HG03439 (cell line): ENCODE measurements at regions not wholly inside any gene's neighbourhood (a gene's known extent, or its start where the extent isn't known, plus 50 kb on each side); places are given as distances from the start of the nearest gene placed in this dataset.

Source experiments
- ATAC-seq: cut with Tn5 transposase; IDR thresholded peaks from one replicate; pipeline ENCODE4 v1.9.1; 2021; ENCODE audit warnings: mild to moderate bottlenecking, moderate library complexity; ENCODE audit not compliant: unreplicated experiment

GRCh38 chr17:68749349-68750207, 148.4 kb upstream of the FAM20A start:
- no peak for ATAC-seq

GRCh38 chr17:68748381-68748780, 147.2 kb upstream of the FAM20A start:
- no peak for ATAC-seq

GRCh38 chr17:68740555-68741447, 139.6 kb upstream of the FAM20A start:
- ATAC-seq, result no peak

GRCh38 chr17:68737761-68738443, 136.7 kb upstream of the FAM20A start:
- ATAC-seq, result no peak

GRCh38 chr17:68734931-68735330, 133.8 kb upstream of the FAM20A start:
- ATAC-seq, result no peak

- ATAC-seq, result no peak
Observed at GRCh38 chr17:68734187-68734900, 133.2 kb upstream of the FAM20A start.

GRCh38 chr17:68733241-68734176, 132.3 kb upstream of the FAM20A start:
- ATAC-seq, result no peak

- ATAC-seq, result no peak
Observed at GRCh38 chr17:68732301-68732749, 131.2 kb upstream of the FAM20A start.

GRCh38 chr17:68731465-68731864, 130.3 kb upstream of the FAM20A start:
- ATAC-seq, result no peak

GRCh38 chr17:68719431-68719830, 118.3 kb upstream of the FAM20A start:
- ATAC-seq, result no peak

GRCh38 chr17:68718926-68719325, 117.8 kb upstream of the FAM20A start:
- no peak for ATAC-seq

- no peak for ATAC-seq
Observed at GRCh38 chr17:68718465-68718864, 117.3 kb upstream of the FAM20A start.

- ATAC-seq, result no peak
Observed at GRCh38 chr17:68714676-68715075, 113.5 kb upstream of the FAM20A start.

- no peak for ATAC-seq
Observed at GRCh38 chr17:68711858-68712257, 110.7 kb upstream of the FAM20A start.

- no peak for ATAC-seq
Observed at GRCh38 chr17:68710976-68711375, 109.8 kb upstream of the FAM20A start.

- ATAC-seq, result no peak
Observed at GRCh38 chr17:68710035-68710780, 109.0 kb upstream of the FAM20A start.

- ATAC-seq, result no peak
Observed at GRCh38 chr17:68709461-68709860, 108.3 kb upstream of the FAM20A start.

GRCh38 chr17:68707031-68707430, 105.9 kb upstream of the FAM20A start:
- no peak for ATAC-seq
